Fibroblast of skin of scalp (primary cell): ENCODE measurements at regions not wholly inside any gene's neighbourhood (a gene's known extent, or its start where the extent isn't known, plus 50 kb on each side); places are given as distances from the start of the nearest gene placed in this dataset.
"Not testable (repeated sequence)": the region's sequence is repeated elsewhere in the genome, so short reads cannot be mapped to it uniquely, and the experiment has no call there.

Experiments
- DNase-seq: peaks from one replicate; pipeline ENCODE4 v3.0.0-alpha.2; 2013

- not testable (repeated sequence) for DNase-seq
These were observed 135.9 kb upstream of the PROKR2 start for GRCh38 chr20:5452691-5453090.

- DNase-seq, result not testable (repeated sequence)
These were observed 135.5 kb upstream of the PROKR2 start for GRCh38 chr20:5452286-5452685.

- DNase-seq, result no peak
These were observed 135.0 kb upstream of the PROKR2 start for GRCh38 chr20:5451643-5452210.

DNA sequence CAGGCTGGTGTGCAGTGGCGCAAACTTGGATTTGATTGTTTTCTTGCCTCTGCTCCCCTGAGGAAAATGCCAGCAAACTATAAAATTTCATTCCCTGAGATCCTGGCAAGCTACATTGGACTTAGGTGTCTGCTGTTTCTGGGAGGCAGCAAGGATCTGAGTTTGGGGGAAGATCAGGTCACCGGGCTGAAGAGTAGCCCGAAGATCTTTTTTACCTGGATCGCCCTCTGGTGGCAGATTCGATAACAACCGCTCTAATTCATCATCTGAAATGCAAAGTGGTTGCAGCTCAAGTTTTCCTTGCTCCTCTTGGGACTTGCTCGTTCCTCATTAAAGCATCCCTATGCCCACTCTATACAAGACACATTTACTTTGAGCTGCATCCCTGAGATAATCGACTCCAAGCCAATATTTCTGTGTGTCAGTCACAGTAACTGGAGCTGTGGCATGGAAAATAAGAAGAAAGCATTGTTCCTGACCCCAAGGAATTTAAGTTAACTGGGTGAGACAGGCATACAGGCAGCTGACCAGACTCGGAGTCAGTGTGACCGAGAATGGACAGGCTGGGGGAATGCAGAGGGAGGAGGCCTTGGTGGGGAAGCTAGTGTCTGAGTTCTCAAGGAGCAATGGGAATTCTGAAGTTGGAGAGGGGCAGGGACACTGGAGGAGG lies 131.8 kb upstream of the PROKR2 start:
- DNase-seq, result peak; percentile 36

DNA sequence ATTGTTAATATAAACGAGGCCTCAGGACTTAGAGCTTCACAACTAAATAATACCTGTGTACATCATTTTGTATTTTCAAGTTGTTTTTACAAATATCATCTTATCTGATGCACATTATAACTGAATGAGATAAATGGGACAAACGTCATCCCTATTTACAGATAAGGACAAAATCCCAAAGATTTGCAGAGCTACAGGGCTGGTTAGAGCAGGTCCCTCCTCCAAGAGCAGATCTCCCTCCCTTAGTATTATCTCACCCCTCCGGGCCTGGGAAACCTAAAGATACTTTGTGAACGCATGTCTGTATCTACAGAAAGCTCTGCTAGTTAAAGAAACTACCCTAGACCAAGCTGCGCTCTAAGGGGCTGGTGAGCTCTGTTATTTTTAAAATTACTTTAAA lies 130.4 kb upstream of the PROKR2 start:
- DNase-seq, result no peak

- no peak for DNase-seq
These were observed 128.9 kb upstream of the PROKR2 start for GRCh38 chr20:5445611-5446010.

- DNase-seq, result no peak
These were observed 125.3 kb upstream of the PROKR2 start for GRCh38 chr20:5442101-5442500.

DNA sequence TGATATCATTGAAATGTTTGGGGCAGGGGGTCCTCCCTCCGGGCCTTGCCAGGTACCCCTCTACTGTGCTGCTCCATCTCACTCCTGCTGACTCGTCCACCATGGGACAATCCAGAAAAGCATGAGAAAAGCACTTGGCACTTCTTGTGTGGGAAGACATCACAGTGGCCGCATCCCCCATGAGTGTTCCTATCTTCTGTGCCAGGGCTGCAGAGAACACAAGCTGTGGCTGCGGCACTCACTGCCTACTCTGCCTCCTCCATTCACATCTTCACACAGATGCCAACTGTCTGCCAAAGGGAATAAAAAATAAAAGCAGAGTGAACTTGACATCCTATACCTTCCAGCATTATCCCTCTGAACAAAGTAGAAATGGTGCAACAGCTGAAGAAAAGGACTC lies 117.4 kb upstream of the PROKR2 start:
- DNase-seq, result no peak

DNA sequence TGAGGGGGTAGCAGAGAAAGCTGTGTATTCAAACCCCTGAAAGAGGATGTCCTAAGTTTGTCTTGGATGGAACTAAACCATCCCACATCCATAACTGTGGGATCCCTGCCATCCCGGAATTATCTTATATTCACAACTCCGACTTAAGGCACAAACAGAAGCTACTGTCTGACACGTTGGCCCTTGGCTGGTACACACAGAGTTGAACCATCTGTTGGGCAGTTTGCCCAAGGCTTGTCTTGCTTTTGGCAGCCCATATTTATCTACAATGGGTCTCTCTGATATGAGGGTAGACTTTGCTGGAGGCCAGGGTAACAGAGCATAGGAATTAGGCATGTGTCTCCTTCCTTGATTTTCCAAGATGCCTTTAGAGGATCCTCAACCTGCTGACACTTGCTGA lies 116.6 kb upstream of the PROKR2 start:
- DNase-seq, result no peak

DNA sequence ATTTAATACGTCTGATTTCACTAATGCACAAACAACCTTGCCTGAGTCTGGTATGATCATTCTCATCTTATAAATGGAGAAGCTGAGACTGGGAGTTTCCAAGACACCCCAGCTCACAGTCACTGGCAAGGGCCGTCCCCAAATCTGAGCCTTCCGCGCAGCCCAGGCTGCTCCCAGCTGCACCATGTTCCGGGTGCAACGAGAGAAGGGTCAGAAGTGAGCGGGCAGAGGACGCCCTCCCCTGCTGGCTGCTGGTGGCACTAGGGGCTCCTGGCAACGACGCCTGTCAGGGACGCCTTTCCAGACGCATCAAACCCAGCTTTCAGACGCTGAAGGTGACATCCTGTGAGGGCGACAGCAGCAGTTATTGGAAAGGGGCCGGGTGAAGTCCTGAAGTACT lies 115.3 kb upstream of the PROKR2 start:
- DNase-seq, result no peak

- DNase-seq, result no peak
These were observed 113.9 kb upstream of the PROKR2 start for GRCh38 chr20:5430670-5431069.

DNA sequence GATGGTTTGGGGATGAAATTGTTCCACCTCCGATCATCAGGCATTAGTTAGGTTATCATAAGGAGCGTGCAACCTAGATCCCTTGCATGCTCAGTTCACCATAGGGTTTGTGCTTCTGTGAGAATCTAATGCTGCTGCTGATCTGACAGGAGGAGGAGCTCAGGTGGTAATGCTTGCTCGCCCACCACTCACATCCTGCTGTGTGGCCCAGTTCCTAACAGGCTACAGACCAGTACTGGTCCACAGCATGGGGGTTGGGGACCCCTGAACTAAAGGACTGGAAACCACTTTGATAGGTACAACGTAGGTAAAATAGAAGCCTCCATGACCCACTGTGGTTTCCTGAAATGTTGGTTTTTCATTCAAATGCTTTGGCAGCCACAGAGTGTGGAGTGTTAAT lies 109.3 kb upstream of the PROKR2 start:
- DNase-seq, result no peak

DNA sequence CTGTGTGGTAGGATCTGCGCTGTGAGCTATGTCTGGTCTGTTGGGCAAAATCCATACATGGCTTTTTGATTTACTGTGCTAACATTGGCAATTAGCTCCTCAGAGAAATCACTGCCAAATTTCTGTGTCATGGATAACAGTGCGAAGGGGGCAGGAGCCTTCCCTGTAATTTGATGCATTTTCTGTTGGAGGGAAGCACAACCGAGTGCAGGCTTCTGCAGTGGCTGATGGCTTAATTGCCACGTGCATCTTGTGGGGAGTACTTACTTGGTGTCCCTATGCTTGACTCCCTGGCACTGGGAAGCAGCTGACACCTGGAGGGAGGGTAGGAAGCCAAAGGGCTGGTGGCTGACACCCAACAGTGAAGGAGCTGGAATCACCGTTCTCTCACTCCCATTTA lies 99.3 kb upstream of the PROKR2 start:
- DNase-seq, result no peak

GRCh38 chr20:5413394-5413793 lies 96.6 kb upstream of the PROKR2 start:
- no peak for DNase-seq

GRCh38 chr20:5410470-5410869 lies 93.7 kb upstream of the PROKR2 start:
- no peak for DNase-seq

GRCh38 chr20:5402903-5403531 lies 86.3 kb upstream of the PROKR2 start:
- DNase-seq, result no peak

DNA sequence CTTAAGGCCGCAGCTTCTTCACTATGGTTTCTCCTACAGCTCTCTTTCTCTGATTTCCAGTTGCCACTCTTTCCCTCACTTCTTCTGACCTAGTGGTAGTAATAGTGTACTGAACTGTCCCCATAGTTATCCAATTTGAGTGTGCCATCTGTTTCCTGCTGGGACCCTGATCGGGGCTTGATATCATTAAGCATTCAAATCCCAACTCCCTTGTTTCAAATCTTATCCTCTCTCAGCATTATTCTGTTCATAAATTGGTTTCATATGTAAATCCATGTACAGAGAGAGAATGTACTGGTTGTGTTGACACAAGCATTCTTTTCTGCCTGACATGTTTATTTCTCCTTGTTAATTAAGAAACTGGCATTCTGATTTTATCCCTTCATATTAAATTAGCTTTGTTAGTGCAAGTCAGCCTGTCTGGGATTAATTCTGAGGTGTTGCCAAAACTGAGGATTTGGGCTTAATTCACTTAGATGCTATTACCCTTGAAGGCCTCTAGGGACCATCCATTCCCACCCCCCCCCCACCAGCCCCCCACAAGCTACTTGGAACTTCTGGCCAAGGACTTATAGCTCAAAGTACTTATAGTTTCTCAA lies 84.6 kb upstream of the PROKR2 start:
- DNase-seq, result no peak

GRCh38 chr20:5400164-5400762 lies 83.5 kb upstream of the PROKR2 start:
- peak; percentile 25 for DNase-seq

GRCh38 chr20:5397393-5397792 lies 80.6 kb upstream of the PROKR2 start:
- no peak for DNase-seq

DNA sequence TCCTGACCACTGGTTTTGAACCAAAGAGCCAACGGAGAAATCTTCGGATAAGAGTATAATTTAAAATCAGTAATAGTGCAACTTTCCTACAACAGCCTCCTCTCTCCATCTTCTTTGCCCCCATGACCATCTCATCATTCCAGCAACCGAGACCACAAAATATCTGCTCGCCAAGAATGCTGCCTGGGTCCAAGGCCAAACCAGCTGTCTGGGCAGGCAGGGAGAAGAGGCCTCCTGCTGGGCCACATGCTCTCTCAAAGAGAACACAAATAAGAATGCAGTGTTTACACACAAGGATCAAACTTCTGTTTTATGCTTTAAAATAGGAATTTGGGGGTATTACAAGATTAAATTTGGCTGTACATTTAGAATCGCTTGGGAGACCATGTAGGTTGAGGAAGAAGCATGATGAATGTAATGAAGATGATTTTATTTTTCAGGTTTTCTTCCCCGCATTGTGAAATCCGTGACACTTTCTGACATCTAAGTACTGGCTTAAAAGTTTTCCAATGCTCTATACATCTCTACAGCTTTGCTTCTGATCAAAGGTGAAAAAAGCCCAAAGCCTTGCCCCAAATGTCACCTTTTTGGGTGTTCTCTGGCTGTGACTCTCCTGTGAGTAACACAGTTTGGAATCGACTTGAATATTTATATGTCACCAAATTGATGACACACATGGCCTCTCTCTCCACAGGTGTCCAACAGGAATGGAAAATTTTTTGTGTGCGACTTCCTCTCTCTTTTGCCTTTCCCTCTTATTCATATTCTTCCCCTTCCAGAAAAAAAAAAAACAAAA lies 79.4 kb upstream of the PROKR2 start:
- DNase-seq, result no peak

DNA sequence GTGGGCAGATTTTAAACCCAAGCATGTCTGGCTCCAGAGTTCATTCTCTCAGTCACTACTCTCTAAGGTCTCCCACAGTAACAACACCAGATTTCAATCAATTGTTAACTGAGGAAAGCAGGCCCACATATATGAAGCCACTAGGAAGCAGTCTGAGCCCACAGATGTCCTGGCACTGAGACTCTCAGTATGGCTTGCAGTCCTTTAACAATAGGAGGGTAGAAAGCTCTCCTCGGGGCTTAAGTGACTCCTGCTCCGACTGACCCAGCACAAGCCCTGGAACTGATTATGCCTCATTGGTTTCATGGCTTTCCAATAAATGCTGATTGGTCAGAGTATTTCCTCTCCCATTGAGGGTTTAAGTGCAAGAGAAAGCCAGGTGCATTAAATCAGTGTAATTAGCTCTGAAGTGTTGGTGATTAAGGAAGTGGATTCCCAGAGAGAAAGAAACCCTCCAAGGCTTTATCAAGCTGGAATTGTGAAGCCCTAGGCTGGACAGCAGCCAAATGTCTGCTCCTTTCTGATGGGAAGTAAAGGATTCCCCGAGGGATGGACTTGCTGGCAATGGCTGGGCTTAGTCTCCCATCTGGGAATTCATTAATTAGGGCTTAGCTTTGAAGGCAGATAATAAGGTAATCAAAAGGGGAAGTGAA lies 76.6 kb upstream of the PROKR2 start:
- DNase-seq, result no peak

DNA sequence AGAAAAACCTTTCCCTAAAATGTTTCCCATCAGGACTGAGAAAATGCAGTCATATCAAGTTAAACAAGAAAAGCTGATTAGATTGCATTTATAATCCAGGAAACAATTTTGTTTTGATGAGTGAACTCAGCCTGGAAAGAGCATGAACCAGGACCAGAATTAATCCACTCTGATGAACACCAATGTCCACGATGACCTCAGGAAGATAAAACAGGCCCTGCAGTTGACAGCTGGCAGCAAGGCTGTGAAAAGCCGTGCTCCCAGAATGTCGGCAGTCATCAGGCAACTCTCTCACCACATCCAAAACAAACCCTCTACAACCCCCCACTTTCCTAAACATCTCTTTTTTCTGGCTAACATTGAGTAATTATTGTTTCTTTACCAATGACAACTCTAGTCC lies 74.0 kb upstream of the PROKR2 start:
- DNase-seq, result no peak
